ENCODE measurements at regions not wholly inside any gene's neighbourhood (a gene's known extent, or its start where the extent isn't known, plus 50 kb on each side); places are given as distances from the start of the nearest gene placed in this dataset.
"Not testable (repeated sequence)": the region's sequence is repeated elsewhere in the genome, so short reads cannot be mapped to it uniquely, and the experiment has no call there.

- no peak for DNase-seq (ENCODE audit: low spot score in 2 of 2)
- no peak for FAIRE-seq
Measured at GRCh38 chr7:108627476-108628051, 57.9 kb downstream of the DNAJB9 start.

DNA sequence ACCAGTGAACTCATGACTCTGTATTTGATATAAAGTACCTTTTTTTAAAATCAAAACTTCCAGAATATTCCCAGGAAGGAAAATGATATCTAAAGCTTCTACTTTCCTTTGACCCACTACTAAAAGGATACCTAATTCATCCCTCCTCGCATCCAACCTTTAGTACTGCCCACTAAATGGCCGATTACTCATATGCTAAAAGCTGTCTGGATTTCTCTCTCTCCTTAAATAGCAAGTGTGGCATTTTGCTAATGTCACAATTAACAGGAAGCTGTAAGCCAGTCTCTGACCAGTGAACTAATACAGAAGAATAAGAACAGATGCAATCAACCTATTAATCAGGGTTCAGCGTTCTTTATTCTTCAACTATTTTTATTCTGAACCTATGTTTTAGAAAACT lies 59.0 kb downstream of the DNAJB9 start:
- no peak for DNase-seq (ENCODE audit: low spot score in 2 of 2)
- FAIRE-seq, result no peak

DNA sequence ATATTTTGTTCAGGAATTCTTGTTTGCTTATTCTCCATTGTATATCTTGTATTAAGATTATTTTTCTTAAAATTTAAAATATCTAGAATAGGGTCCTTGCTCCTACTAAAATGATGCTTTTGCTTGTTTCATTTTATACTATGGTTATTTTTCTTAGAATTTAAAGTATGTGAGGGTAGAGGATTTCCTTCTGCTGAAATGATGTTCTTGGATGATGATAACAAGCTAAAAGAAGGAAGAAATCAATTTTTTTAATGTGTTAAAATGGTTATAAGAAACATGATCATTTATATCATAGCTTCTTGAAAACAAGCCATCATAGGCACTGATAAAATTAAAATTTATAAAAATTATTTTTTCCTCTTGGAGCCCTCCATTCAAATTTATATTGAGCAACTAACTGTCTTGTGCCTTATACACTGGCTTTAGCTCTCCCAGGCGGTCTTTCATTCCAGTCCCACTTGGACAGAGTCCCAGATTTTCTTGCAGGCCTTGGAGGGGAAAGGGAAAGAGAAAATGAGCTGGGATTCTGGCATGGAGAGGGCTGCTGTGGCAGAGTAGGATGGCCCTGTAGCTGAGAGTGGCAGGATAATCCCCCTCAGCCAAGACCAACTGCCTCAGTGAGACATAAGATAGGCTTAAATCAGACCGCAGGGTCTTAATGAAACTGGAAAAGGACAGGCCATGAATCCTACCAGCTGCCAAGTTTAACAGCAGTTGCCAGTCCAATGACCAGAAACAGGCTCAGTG lies 60.2 kb downstream of the DNAJB9 start:
- no peak for DNase-seq (ENCODE audit: low spot score in 2 of 2)
- FAIRE-seq, result no peak

GRCh38 chr7:108634036-108634435 lies 64.4 kb downstream of the DNAJB9 start:
- no peak for DNase-seq (ENCODE audit: low spot score in 2 of 2)
- no peak for FAIRE-seq

- no peak for DNase-seq (ENCODE audit: low spot score in 2 of 2)
- FAIRE-seq, result no peak
Measured at GRCh38 chr7:108634535-108634934, 64.9 kb downstream of the DNAJB9 start.

DNA sequence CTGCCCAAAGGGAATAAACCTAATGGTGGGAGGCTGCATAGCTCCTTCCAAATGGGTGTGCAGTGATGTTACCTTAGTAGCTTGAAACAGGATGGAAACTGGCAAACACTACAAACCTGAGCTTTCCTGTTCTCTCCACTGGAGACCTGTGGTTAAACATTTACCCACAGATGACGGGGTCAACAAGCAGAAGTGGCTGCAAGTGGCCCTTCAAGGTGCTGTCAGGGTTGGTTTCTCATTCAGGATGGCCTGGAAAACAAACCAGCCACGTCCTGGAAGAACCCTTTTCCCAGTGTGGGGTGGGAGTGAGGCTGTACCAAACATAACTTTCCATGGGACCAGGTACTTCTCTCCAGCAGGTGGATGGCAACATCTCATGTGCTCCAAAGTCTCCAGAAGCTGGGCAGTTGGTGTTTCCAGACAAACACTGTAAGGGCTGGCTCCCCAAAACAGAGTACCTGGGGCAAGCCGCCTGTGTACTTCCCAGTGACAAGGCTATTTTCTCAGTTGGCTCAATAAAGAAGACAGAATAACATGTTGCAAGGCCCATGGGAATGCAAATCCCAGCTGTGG lies 67.5 kb downstream of the DNAJB9 start:
- DNase-seq (ENCODE audit: low spot score in 2 of 2), result no peak
- FAIRE-seq, result no peak

- no peak for FAIRE-seq
Measured at GRCh38 chr7:108642126-108642525, 72.5 kb downstream of the DNAJB9 start.

GRCh38 chr7:108643136-108643535 lies 73.5 kb downstream of the DNAJB9 start:
- DNase-seq (ENCODE audit: low spot score in 2 of 2), result no peak
- FAIRE-seq, result no peak

More at GRCh38 chr7:108642126-108642525, 72.5 kb downstream of the DNAJB9 start:
- no peak for DNase-seq (ENCODE audit: low spot score in 2 of 2)

DNA sequence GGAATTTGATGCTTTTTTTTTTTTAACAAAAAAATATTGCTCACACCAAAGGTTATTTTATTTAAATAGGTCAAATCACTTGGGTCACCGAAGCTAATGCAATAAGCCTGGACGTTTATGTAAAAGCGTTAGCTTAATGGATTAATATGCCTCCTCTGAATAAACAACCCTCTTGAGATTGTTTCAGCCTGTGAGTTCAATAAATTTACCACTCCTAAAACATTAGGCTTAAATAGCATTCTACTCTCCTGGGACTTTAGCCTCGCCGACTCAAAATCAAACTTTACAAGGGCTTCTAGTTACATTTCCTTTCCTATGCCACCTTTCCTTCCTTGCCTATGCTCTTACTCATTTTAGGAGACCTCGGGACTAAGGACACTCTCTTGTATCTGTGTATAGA lies 79.3 kb downstream of the DNAJB9 start:
- DNase-seq (ENCODE audit: low spot score in 2 of 2) (no peak), FAIRE-seq (no peak)

- DNase-seq (ENCODE audit: low spot score in 2 of 2), result no peak
- no peak for FAIRE-seq
Measured at GRCh38 chr7:108650467-108650866, 80.8 kb downstream of the DNAJB9 start.

GRCh38 chr7:108652886-108653285 lies 83.2 kb downstream of the DNAJB9 start:
- FAIRE-seq (no peak), DNase-seq (ENCODE audit: low spot score in 2 of 2) (no peak)

- FAIRE-seq (no peak), DNase-seq (ENCODE audit: low spot score in 2 of 2) (no peak)
Measured at GRCh38 chr7:108653526-108653925, 83.9 kb downstream of the DNAJB9 start.

- not testable (repeated sequence) for DNase-seq (ENCODE audit: low spot score in 2 of 2); FAIRE-seq
Measured at GRCh38 chr7:108657140-108657726, 87.6 kb downstream of the DNAJB9 start.

DNA sequence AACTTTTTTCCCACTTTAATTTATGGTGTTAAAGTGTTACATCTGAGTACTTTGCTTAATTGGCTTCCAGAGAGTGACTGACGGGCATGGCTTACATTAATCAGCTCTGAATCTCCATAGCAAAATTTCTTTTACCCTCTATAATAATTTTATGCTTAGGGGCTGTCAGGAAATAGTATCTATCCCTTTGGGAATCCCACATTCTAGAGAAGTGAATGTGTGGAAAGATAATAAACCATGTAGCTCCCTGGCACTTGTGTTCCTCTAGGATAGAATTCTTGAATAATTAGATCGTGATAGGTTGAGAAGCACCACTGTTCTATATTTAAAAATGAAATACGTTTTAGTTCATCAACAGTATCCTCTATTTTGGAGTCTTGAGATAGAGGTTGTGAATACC lies 89.6 kb downstream of the DNAJB9 start:
- no peak for DNase-seq (ENCODE audit: low spot score in 2 of 2)
- no peak for FAIRE-seq

GRCh38 chr7:108659867-108660266 lies 90.2 kb downstream of the DNAJB9 start:
- no peak for DNase-seq (ENCODE audit: low spot score in 2 of 2)
- no peak for FAIRE-seq

GRCh38 chr7:108660465-108660864 lies 90.8 kb downstream of the DNAJB9 start:
- FAIRE-seq, result no peak
- DNase-seq (ENCODE audit: low spot score in 2 of 2), result peak in 1 of 2 donors; percentile 18

GRCh38 chr7:108662783-108663362 lies 93.2 kb downstream of the DNAJB9 start:
- no peak for DNase-seq (ENCODE audit: low spot score in 2 of 2)
- no peak for FAIRE-seq

DNA sequence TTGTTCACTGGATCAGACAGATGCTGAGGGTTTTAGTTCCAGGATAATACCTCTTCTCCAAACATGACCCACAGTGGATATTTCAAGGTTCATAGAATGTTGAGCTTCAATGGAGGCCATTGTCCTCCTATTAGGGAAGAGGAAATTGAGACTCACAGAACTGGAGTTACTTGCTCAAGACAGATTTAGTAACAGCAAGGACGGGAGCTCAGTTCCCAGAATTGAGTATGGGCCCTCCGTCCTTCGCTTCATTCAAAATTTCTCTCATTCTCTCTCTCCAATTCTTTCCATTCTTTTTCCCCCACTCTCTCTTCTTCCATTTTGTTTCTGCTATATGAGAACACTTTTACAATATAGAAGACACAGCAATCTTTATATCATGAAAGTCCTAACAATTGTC lies 94.0 kb downstream of the DNAJB9 start:
- FAIRE-seq (no peak), DNase-seq (ENCODE audit: low spot score in 2 of 2) (no peak)

GRCh38 chr7:108667216-108667615 lies 97.5 kb downstream of the DNAJB9 start:
- FAIRE-seq, result no peak
- no peak for DNase-seq (ENCODE audit: low spot score in 2 of 2)

GRCh38 chr7:108669958-108670357 lies 100.3 kb downstream of the DNAJB9 start:
- no peak for FAIRE-seq
- DNase-seq (ENCODE audit: low spot score in 2 of 2), result no peak

- not testable (repeated sequence) for FAIRE-seq; DNase-seq (ENCODE audit: low spot score in 2 of 2)
Measured at GRCh38 chr7:108673699-108674098, 104.0 kb downstream of the DNAJB9 start.
